Osteoblast (primary cell): ENCODE measurements at regions not wholly inside any gene's neighbourhood (a gene's known extent, or its start where the extent isn't known, plus 50 kb on each side); places are given as distances from the start of the nearest gene placed in this dataset.

Experiments used
- DNase-seq: peaks from one replicate; pipeline ENCODE4 v3.0.0; 2011; ENCODE audit warnings: low spot score, mixed read lengths; ENCODE audit not compliant: insufficient read length; ENCODE audit errors: missing footprints
- H2AFZ ChIP-seq: 2 replicates; pipeline ENCODE4 v1.6.0; 2011; ENCODE audit warnings: mild to moderate bottlenecking, low read length
- H3K27ac ChIP-seq: 2 replicates; pipeline ENCODE4 v1.5.1; 2011; ENCODE audit warnings: mild to moderate bottlenecking, low read depth, low read length, moderate library complexity
- H3K27me3 ChIP-seq: 2 replicates; pipeline ENCODE4 v1.6.0; 2012; ENCODE audit warnings: mild to moderate bottlenecking, control low read depth, inconsistent platforms, low read length, moderate library complexity; ENCODE audit not compliant: insufficient read depth
- H3K36me3 ChIP-seq: 2 replicates; pipeline ENCODE4 v1.5.1; 2011; ENCODE audit warnings: mild to moderate bottlenecking, low read length, control low read depth, moderate library complexity; ENCODE audit not compliant: insufficient read depth
- H3K4me1 ChIP-seq: 2 replicates; pipeline ENCODE4 v1.5.1; 2011; ENCODE audit warnings: mild to moderate bottlenecking, low read length, control low read depth, moderate library complexity; ENCODE audit not compliant: insufficient read depth
- H3K4me2 ChIP-seq: 2 replicates; pipeline ENCODE4 v1.6.0; 2011; ENCODE audit warnings: mild to moderate bottlenecking, low read length; ENCODE audit not compliant: insufficient read depth
- H3K4me3 ChIP-seq: fragments of 200-600 bp; sonication (generic); 3 replicates; pipeline ENCODE4 v1.5.1; 2012; ENCODE audit warnings: mild to moderate bottlenecking, low read length, inconsistent platforms; ENCODE audit not compliant: insufficient read depth
- H3K79me2 ChIP-seq: 2 replicates; pipeline ENCODE4 v1.6.0; 2012; ENCODE audit warnings: mild to moderate bottlenecking, low read length, control low read depth, inconsistent platforms; ENCODE audit not compliant: insufficient read depth
- H3K9me3 ChIP-seq: 2 replicates; pipeline ENCODE4 v1.5.1; 2011; ENCODE audit warnings: low read depth, low read length, control low read depth
- H4K20me1 ChIP-seq: 2 replicates; pipeline ENCODE4 v1.6.0; 2012; ENCODE audit warnings: mild to moderate bottlenecking, low read length, control low read depth; ENCODE audit not compliant: insufficient read depth
- CTCF ChIP-seq: IDR thresholded peaks from 2 replicates; pipeline ENCODE4 v1.5.1; 2011; ENCODE audit warnings: mild to moderate bottlenecking, low read depth, low read length, moderate library complexity; ENCODE audit errors: extremely low read depth

GRCh38 chr11:79949574-79949973 is 508.7 kb upstream of the TENM4 start:
- H2AFZ ChIP-seq = no peak overlapping the region
- H3K4me1 ChIP-seq = no peaks in the 10 kb centered on the region
- DNase-seq = no peak

GRCh38 chr11:79942646-79943045 is 501.8 kb upstream of the TENM4 start:
- H3K36me3 ChIP-seq = no peaks in the 10 kb centered on the region
- H2AFZ ChIP-seq = no peak overlapping the region
- peaks cover 6% of the 10 kb centered on the region for H3K4me1 ChIP-seq
- no peak for TF ChIP-seq CTCF
- H3K9me3 ChIP-seq = no peaks in the 10 kb centered on the region
- H4K20me1 ChIP-seq = no peaks in the 10 kb centered on the region
- H3K27me3 ChIP-seq = no peaks in the 10 kb centered on the region
- no peak overlapping the region for H3K27ac ChIP-seq
- H3K4me3 ChIP-seq = no peak overlapping the region
- H3K4me2 ChIP-seq = no peak overlapping the region
- no peaks in the 10 kb centered on the region for H3K79me2 ChIP-seq
- DNase-seq = no peak

More at GRCh38 chr11:79949574-79949973, 508.7 kb upstream of the TENM4 start:
- H3K79me2 ChIP-seq = no peaks in the 10 kb centered on the region
- H3K27me3 ChIP-seq = no peaks in the 10 kb centered on the region
- no peak for TF ChIP-seq CTCF
- H3K9me3 ChIP-seq = no peaks in the 10 kb centered on the region
- H3K36me3 ChIP-seq = no peaks in the 10 kb centered on the region
- no peak overlapping the region for H3K4me2 ChIP-seq
- no peak overlapping the region for H3K4me3 ChIP-seq
- no peak overlapping the region for H3K27ac ChIP-seq
- no peaks in the 10 kb centered on the region for H4K20me1 ChIP-seq

DNA sequence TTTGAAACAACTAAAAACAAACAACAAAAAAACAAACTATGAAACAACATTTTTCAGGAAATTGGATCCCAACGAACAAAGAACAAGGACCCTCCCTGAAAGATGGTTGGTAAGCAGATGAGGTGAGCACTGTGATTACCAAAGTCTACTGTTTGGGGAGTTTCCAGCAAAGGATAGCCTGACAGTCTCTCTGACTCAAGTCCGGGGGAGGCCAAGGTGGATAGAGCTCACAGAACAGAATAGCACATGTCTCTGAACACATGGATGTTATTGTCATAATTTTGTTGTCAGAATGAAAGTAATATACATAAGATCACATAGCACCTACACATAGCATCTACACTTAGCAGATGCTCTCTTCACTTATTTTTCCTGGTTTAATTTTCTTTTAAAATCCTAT is 501.3 kb upstream of the TENM4 start:
- H2AFZ ChIP-seq = no peak overlapping the region
- H4K20me1 ChIP-seq = no peaks in the 10 kb centered on the region
- H3K4me1 ChIP-seq = peaks cover 6% of the 10 kb centered on the region
- DNase-seq = no peak
- TF ChIP-seq CTCF = no peak
- no peak overlapping the region for H3K27ac ChIP-seq
- H3K36me3 ChIP-seq = no peaks in the 10 kb centered on the region
- H3K27me3 ChIP-seq = no peaks in the 10 kb centered on the region
- H3K79me2 ChIP-seq = no peaks in the 10 kb centered on the region
- H3K4me2 ChIP-seq = no peak overlapping the region
- H3K9me3 ChIP-seq = no peaks in the 10 kb centered on the region
- H3K4me3 ChIP-seq = no peak overlapping the region

DNA sequence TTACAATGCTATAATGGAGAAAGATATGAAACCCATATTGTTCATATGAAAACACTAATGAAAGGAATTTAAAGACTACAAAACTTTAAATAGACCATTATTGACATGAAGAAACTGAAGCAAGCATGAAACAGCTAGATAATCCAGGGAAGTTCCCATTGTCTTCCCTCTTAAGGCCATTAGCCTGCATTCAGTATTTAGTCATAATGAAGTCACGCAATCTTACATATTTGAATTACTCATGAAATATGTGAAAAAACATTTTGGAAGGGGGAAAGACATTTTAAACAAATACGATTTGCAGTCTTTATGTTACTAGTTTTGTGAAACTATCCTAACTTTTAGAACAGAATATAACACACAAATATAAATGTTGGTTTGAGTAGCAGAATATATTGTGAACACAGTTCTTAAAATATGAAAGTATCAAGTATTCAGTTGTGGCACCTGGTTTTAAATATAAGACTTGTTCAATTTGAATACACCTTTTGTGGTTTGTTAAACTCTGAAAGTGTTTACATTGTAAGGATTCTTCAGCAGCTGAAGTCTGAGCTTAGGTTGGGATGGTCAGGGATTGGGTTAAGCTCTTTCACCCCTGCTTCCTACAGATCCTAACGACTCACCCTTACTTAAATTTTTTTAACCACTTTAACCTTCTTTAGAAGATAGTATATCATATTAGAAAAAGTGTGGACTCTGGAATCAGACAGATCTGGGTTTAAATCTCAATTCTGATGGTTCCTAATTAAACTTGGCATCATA is 500.3 kb upstream of the TENM4 start:
- H3K4me2 ChIP-seq = peak overlapping the region; percentile 0
- H3K4me3 ChIP-seq = no peak overlapping the region
- H3K27me3 ChIP-seq = no peaks in the 10 kb centered on the region
- H3K27ac ChIP-seq = peak overlapping the region; percentile 67
- no peaks in the 10 kb centered on the region for H3K9me3 ChIP-seq
- no peaks in the 10 kb centered on the region for H4K20me1 ChIP-seq
- no peak for DNase-seq
- no peak for TF ChIP-seq CTCF
- no peaks in the 10 kb centered on the region for H3K36me3 ChIP-seq
- H3K79me2 ChIP-seq = no peaks in the 10 kb centered on the region
- H3K4me1 ChIP-seq = peaks cover 6% of the 10 kb centered on the region
- H2AFZ ChIP-seq = no peak overlapping the region
